ENCODE measurements at regions not wholly inside any gene's neighbourhood (a gene's known extent, or its start where the extent isn't known, plus 50 kb on each side); places are given as distances from the start of the nearest gene placed in this dataset.

GRCh38 chr2:9770006-9770307 lies 73.3 kb upstream of the TAF1B start:
- TF ChIP-seq HDGF (IDR thresholded peaks at IDR 0.05; ENCODE audit: borderline replicate concordance) = no peak
- TF ChIP-seq PKNOX1 (IDR thresholded peaks at IDR 0.05) = no peak
- TF ChIP-seq NFRKB (IDR thresholded peaks at IDR 0.05) = no peak
- no peak for TF ChIP-seq BHLHE40 (IDR thresholded peaks at IDR 0.05; ENCODE audit: borderline replicate concordance)
- TF ChIP-seq L3MBTL2 (conservative IDR thresholded peaks at IDR 0.05) = no peak
- TF ChIP-seq ELF4 (IDR thresholded peaks at IDR 0.05) = no peak
- TF ChIP-seq SUZ12 (IDR thresholded peaks at IDR 0.05) = no peak
- TF ChIP-seq FOXA1 (IDR thresholded peaks at IDR 0.05) = no peak
- TF ChIP-seq ARNT (IDR thresholded peaks at IDR 0.05) = no peak
- TF ChIP-seq CTBP1 (IDR thresholded peaks at IDR 0.05; ENCODE audit: borderline replicate concordance) = no peak
- no peak for TF ChIP-seq LEF1 (IDR thresholded peaks at IDR 0.05; ENCODE audit: borderline replicate concordance)
- TF ChIP-seq ZNF384 (IDR thresholded peaks at IDR 0.05) = no peak
- no peak for TF ChIP-seq TARDBP (IDR thresholded peaks at IDR 0.05)
- TF ChIP-seq FOXM1 (IDR thresholded peaks at IDR 0.05; ENCODE audit: borderline replicate concordance) = no peak
- no peak for TF ChIP-seq FOXK2 (IDR thresholded peaks at IDR 0.05)
- no peak for DNase-seq (ENCODE audit: extremely low spot score)
- CTCF ChIA-PET = interaction anchor here (0.6 to 2.6 kb wide), 11 partner anchors 9 to 926 kb away, joined by 3 to 8 read pairs (median 4); no protein-coding TSS in a partner anchor
- POLR2A ChIA-PET = interaction anchor here (1.3 to 2.3 kb wide), 2 partner anchors 139 to 215 kb away, joined by 6 to 10 read pairs; partner anchors contain the start of genes ADAM17 and YWHAQ

GRCh38 chr2:9770308-9771100 lies 72.8 kb upstream of the TAF1B start:
- peak; percentile 78 for DNase-seq (ENCODE audit: extremely low spot score)
- CTCF ChIA-PET = interaction anchor here (0.6 to 2.6 kb wide), 17 partner anchors 9 to 747 kb away, joined by 3 to 8 read pairs (median 4); no protein-coding TSS in a partner anchor
- TF ChIP-seq TARDBP (IDR thresholded peaks at IDR 0.05) (no peak), ZNF384 (IDR thresholded peaks at IDR 0.05) (no peak), ELF4 (IDR thresholded peaks at IDR 0.05) (no peak), FOXA1 (IDR thresholded peaks at IDR 0.05) (no peak), ARNT (IDR thresholded peaks at IDR 0.05) (no peak), SP1 (IDR thresholded peaks at IDR 0.05) (no peak)
- POLR2A ChIA-PET = interaction anchor here (0.9 to 2.3 kb wide), 4 partner anchors 13 to 215 kb away, joined by 3 to 10 read pairs (median 4); partner anchors contain the start of genes ADAM17 and YWHAQ

- TF ChIP-seq L3MBTL2 (conservative IDR thresholded peaks at IDR 0.05) (no peak), FOXK2 (IDR thresholded peaks at IDR 0.05) (no peak), FOXM1 (IDR thresholded peaks at IDR 0.05; ENCODE audit: borderline replicate concordance) (no peak)
- ChIA-PET POLR2A (interaction anchor here (0.9 to 2.3 kb wide), 4 partner anchors 14 to 216 kb away, joined by 3 to 10 read pairs (median 4); partner anchors contain the start of genes ADAM17 and YWHAQ), CTCF (interaction anchor here (0.6 to 2.6 kb wide), 15 partner anchors 8 to 746 kb away, joined by 3 to 8 read pairs (median 4); no protein-coding TSS in a partner anchor)
- no peak for DNase-seq (ENCODE audit: extremely low spot score)
These were observed 72.2 kb upstream of the TAF1B start for GRCh38 chr2:9771101-9771449.

- ChIA-PET CTCF (interaction anchor here (1.2 to 2.6 kb wide), 2 partner anchors 15 kb away, joined by 6 to 8 read pairs; no protein-coding TSS in a partner anchor), POLR2A (interaction anchor here (2.3 kb wide), 1 partner anchor 216 kb away, joined by 10 read pairs; the partner anchor contains the start of gene ADAM17)
- DNase-seq (ENCODE audit: extremely low spot score) = no peak
- TF ChIP-seq L3MBTL2 (conservative IDR thresholded peaks at IDR 0.05) (no peak), FOXM1 (IDR thresholded peaks at IDR 0.05; ENCODE audit: borderline replicate concordance) (no peak), ZNF384 (IDR thresholded peaks at IDR 0.05) (no peak), CTBP1 (IDR thresholded peaks at IDR 0.05; ENCODE audit: borderline replicate concordance) (no peak), SP1 (IDR thresholded peaks at IDR 0.05) (no peak), BHLHE40 (IDR thresholded peaks at IDR 0.05; ENCODE audit: borderline replicate concordance) (no peak), PKNOX1 (IDR thresholded peaks at IDR 0.05) (no peak), HDGF (IDR thresholded peaks at IDR 0.05; ENCODE audit: borderline replicate concordance) (no peak), SUZ12 (IDR thresholded peaks at IDR 0.05) (no peak), LEF1 (IDR thresholded peaks at IDR 0.05; ENCODE audit: borderline replicate concordance) (no peak), ELF4 (IDR thresholded peaks at IDR 0.05) (no peak)
These were observed 71.7 kb upstream of the TAF1B start for GRCh38 chr2:9771481-9772017.

- ChIA-PET POLR2A (no interaction called here), CTCF (no interaction called here)
- TF ChIP-seq CTBP1 (IDR thresholded peaks at IDR 0.05; ENCODE audit: borderline replicate concordance) (no peak), FOXA1 (IDR thresholded peaks at IDR 0.05) (no peak), TARDBP (IDR thresholded peaks at IDR 0.05) (no peak), FOXK2 (IDR thresholded peaks at IDR 0.05) (no peak)
- DNase-seq (ENCODE audit: extremely low spot score) = no peak
These were observed 71.0 kb upstream of the TAF1B start for GRCh38 chr2:9772035-9772998.

Measured in HEK293T (cell line).